Activated T-helper 17 cell treated with anti-CD3 and anti-CD28 coated beads, Interleukin-2, amount 50 U/mL, for 72 hours (primary cell): ENCODE measurements at regions not wholly inside any gene's neighbourhood (a gene's known extent, or its start where the extent isn't known, plus 50 kb on each side); places are given as distances from the start of the nearest gene placed in this dataset.

Experiments used
- ATAC-seq: fragments of 150-1000 bp; cut with Tn5 transposase; replicated peaks from 2 replicates; pipeline ENCODE4 v1.10.0; 2021; ENCODE audit warnings: mild to moderate bottlenecking, moderate library complexity
- H3K27ac Mint-ChIP-seq: one replicate; pipeline ENCODE4 v1.8.0; 2022; ENCODE audit warnings: mixed read lengths
- H3K27me3 Mint-ChIP-seq: one replicate; pipeline ENCODE4 v1.8.0; 2022; ENCODE audit warnings: mixed read lengths
- H3K36me3 Mint-ChIP-seq: one replicate; pipeline ENCODE4 v1.8.0; 2022; ENCODE audit warnings: low read depth, mild to moderate bottlenecking, mixed read lengths
- H3K4me1 Mint-ChIP-seq: one replicate; pipeline ENCODE4 v1.8.0; 2022; ENCODE audit warnings: mixed read lengths
- H3K4me3 Mint-ChIP-seq: one replicate; pipeline ENCODE4 v1.8.0; 2022; ENCODE audit warnings: mild to moderate bottlenecking, mixed read lengths
- H3K9me3 Mint-ChIP-seq: one replicate; pipeline ENCODE4 v1.8.0; 2022; ENCODE audit warnings: mixed read lengths

- H3K4me1 Mint-ChIP-seq, result no peaks in the 10 kb centered on the region
- ATAC-seq, result no peak
- no peak overlapping the region for H3K4me3 Mint-ChIP-seq
- no peak overlapping the region for H3K27ac Mint-ChIP-seq
- H3K36me3 Mint-ChIP-seq, result no peaks in the 10 kb centered on the region
- H3K9me3 Mint-ChIP-seq, result peaks cover 3% of the 10 kb centered on the region
- peaks cover 10% of the 10 kb centered on the region for H3K27me3 Mint-ChIP-seq
Observed at GRCh38 chr21:38875694-38876492, 70.2 kb downstream of the ETS2 start.
